WERI-Rb-1 (cell line): ENCODE measurements at regions not wholly inside any gene's neighbourhood (a gene's known extent, or its start where the extent isn't known, plus 50 kb on each side); places are given as distances from the start of the nearest gene placed in this dataset.

Experiments
- DNase-seq: peaks from one replicate; pipeline ENCODE4 v3.0.0-alpha.2; 2020
- H3K27ac ChIP-seq: fragments of 250-450 bp; sonication (Bioruptor Pico); 2 replicates; pipeline ENCODE4 v1.5.1; 2020; ENCODE audit warnings: mild to moderate bottlenecking, moderate library complexity
- H3K27me3 ChIP-seq: fragments of 250-450 bp; sonication (Bioruptor Pico); 2 replicates; pipeline ENCODE4 v1.5.1; 2021; ENCODE audit warnings: mild to moderate bottlenecking, low read depth, moderate library complexity; ENCODE audit not compliant: insufficient read depth, severe bottlenecking
- H3K36me3 ChIP-seq: fragments of 250-450 bp; sonication (Bioruptor Pico); 2 replicates; pipeline ENCODE4 v1.5.1; 2020; ENCODE audit warnings: mild to moderate bottlenecking, moderate library complexity
- H3K4me3 ChIP-seq: 2 replicates; pipeline ENCODE4 v1.5.1; 2011; ENCODE audit warnings: low read depth, mild to moderate bottlenecking, control low read depth, low read length
- H3K9me3 ChIP-seq: fragments of 250-450 bp; sonication (Bioruptor Pico); 2 replicates; pipeline ENCODE4 v1.5.1; 2021; ENCODE audit warnings: mild to moderate bottlenecking, moderate library complexity; ENCODE audit not compliant: severe bottlenecking
- CTCF ChIP-seq: IDR thresholded peaks from 2 replicates; pipeline ENCODE4 v1.5.1; 2011; ENCODE audit warnings: low read depth, mild to moderate bottlenecking, control low read depth, inconsistent platforms, low read length

- Histone ChIP-seq H3K4me3 (no peak overlapping the region), H3K36me3 (no peaks in the 10 kb centered on the region), H3K9me3 (no peaks in the 10 kb centered on the region), H3K27ac (no peak overlapping the region), H3K27me3 (no peaks in the 10 kb centered on the region)
- peak; percentile 45 for DNase-seq
- peak; percentile 36; the same call in 1 of the 2 replicates for TF ChIP-seq CTCF
These were observed 126.2 kb downstream of the ASB7 start for GRCh38 chr15:100728371-100729201.

GRCh38 chr15:100729461-100729860 lies 127.1 kb downstream of the ASB7 start:
- Histone ChIP-seq H3K4me3 (no peak overlapping the region), H3K27me3 (no peaks in the 10 kb centered on the region), H3K27ac (no peak overlapping the region), H3K36me3 (no peaks in the 10 kb centered on the region), H3K9me3 (no peaks in the 10 kb centered on the region)
- DNase-seq = no peak
- no peak for TF ChIP-seq CTCF

GRCh38 chr15:100730129-100730528 lies 127.7 kb downstream of the ASB7 start:
- no peak for TF ChIP-seq CTCF
- Histone ChIP-seq H3K4me3 (no peak overlapping the region), H3K9me3 (no peaks in the 10 kb centered on the region), H3K27me3 (no peaks in the 10 kb centered on the region), H3K36me3 (no peaks in the 10 kb centered on the region), H3K27ac (no peak overlapping the region)
- no peak for DNase-seq

GRCh38 chr15:100730655-100731266 lies 128.4 kb downstream of the ASB7 start:
- DNase-seq = no peak
- H3K36me3 ChIP-seq = no peaks in the 10 kb centered on the region
- no peak for TF ChIP-seq CTCF
- no peaks in the 10 kb centered on the region for H3K9me3 ChIP-seq
- H3K4me3 ChIP-seq = no peak overlapping the region
- no peak overlapping the region for H3K27ac ChIP-seq
- no peaks in the 10 kb centered on the region for H3K27me3 ChIP-seq

- no peaks in the 10 kb centered on the region for H3K27me3 ChIP-seq
- DNase-seq = no peak
- no peak overlapping the region for H3K4me3 ChIP-seq
- H3K9me3 ChIP-seq = no peaks in the 10 kb centered on the region
- TF ChIP-seq CTCF = no peak
- H3K36me3 ChIP-seq = no peaks in the 10 kb centered on the region
- H3K27ac ChIP-seq = no peak overlapping the region
These were observed 129.1 kb downstream of the ASB7 start for GRCh38 chr15:100731267-100732152.
